ENCODE measurements at regions not wholly inside any gene's neighbourhood (a gene's known extent, or its start where the extent isn't known, plus 50 kb on each side); places are given as distances from the start of the nearest gene placed in this dataset.

DNA sequence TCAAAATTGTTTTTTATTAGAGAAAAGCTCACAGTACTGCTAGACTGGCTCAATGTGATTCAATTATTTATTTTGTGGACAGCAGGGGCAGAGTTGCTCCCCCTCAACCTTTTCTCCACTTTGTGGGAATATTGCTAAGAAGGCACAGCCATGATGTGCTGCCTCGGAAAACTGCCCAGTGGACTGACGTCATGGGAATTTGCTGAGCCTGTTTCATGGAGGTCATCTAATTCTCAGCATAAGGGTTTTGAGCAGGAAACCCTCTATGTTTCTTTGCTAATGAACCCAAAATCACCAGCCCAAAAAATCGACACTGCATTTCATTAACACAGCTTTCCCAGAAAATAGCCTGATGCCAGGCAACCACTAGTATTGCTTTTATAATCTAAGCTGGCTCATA, 228.8 kb upstream of the FAM3C start:
- no peaks in the 10 kb centered on the region for H3K9me3 ChIP-seq
- peaks cover 3% of the 10 kb centered on the region for H3F3A ChIP-seq (replicated peaks; ENCODE audit: insufficient read depth)
- ChIA-PET CTCF (interaction anchor here (2.3 kb wide), 1 partner anchor 9 kb away, joined by 7 read pairs; no protein-coding TSS in a partner anchor), POLR2A (no interaction called here)
- no peak for TF ChIP-seq YY1 (IDR thresholded peaks at IDR 0.05; ENCODE audit: low read depth)
- TF ChIP-seq, protein P1, sequence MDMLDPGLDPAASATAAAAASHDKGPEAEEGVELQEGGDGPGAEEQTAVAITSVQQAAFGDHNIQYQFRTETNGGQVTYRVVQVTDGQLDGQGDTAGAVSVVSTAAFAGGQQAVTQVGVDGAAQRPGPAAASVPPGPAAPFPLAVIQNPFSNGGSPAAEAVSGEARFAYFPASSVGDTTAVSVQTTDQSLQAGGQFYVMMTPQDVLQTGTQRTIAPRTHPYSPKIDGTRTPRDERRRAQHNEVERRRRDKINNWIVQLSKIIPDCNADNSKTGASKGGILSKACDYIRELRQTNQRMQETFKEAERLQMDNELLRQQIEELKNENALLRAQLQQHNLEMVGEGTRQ (IDR thresholded peaks at IDR 0.05; ENCODE audit: borderline replicate concordance, low read depth, low read length): no peak
- no peak for TF ChIP-seq RCOR1 (IDR thresholded peaks at IDR 0.05; ENCODE audit: low read length)
- no peak for TF ChIP-seq MEF2A (IDR thresholded peaks at IDR 0.05; ENCODE audit: borderline replicate concordance, low read depth)
- TF ChIP-seq RFX5 (IDR thresholded peaks at IDR 0.05; ENCODE audit: low read length): no peak
- no peak overlapping the region for H3K9ac ChIP-seq
- H3K9me2 ChIP-seq: no peaks in the 10 kb centered on the region
- no peaks in the 10 kb centered on the region for H4K20me1 ChIP-seq (ENCODE audit: insufficient read depth)
- no peaks in the 10 kb centered on the region for H3K27me3 ChIP-seq (ENCODE audit: insufficient read depth)
- H3K27ac ChIP-seq (ENCODE audit: low read depth in 2 of 2, low read length in 1 of 2): no peak overlapping the region
- H3K79me2 ChIP-seq (ENCODE audit: insufficient read depth): no peaks in the 10 kb centered on the region
- H3K36me3 ChIP-seq (replicated peaks in 1 of 2; ENCODE audit: control insufficient read depth in 1 of 2, insufficient read depth in 2 of 2, low read length in 1 of 2): no peaks in the 10 kb centered on the region
- no peak overlapping the region for H3K4me3 ChIP-seq (ENCODE audit: low read depth in 2 of 2, low read length in 1 of 2)
- H3K4me1 ChIP-seq (ENCODE audit: control insufficient read depth in 1 of 2, insufficient read depth in 2 of 2, low read depth in 1 of 2, low read length in 1 of 2): no peaks in the 10 kb centered on the region
- no peak overlapping the region for H2AFZ ChIP-seq (ENCODE audit: low read depth)
- DNase-seq: no peak
- no peak overlapping the region for H3K4me2 ChIP-seq
- 5% methylated on average over 3 of the region's 3 CpGs for WGBS (ENCODE audit: low lambda C conversion rate)

GRCh38 chr7:121623130-121623872, 227.2 kb upstream of the FAM3C start:
- H3K27me3 ChIP-seq (ENCODE audit: insufficient read depth): no peaks in the 10 kb centered on the region
- no peaks in the 10 kb centered on the region for H3K79me2 ChIP-seq (ENCODE audit: insufficient read depth)
- H3K4me3 ChIP-seq (ENCODE audit: low read depth in 2 of 2, low read length in 1 of 2): no peak overlapping the region
- ChIA-PET CTCF (interaction anchor here (2.3 kb wide), 1 partner anchor 10 kb away, joined by 7 read pairs; no protein-coding TSS in a partner anchor), POLR2A (no interaction called here)
- no peak for DNase-seq
- no peaks in the 10 kb centered on the region for H3K4me1 ChIP-seq (ENCODE audit: control insufficient read depth in 1 of 2, insufficient read depth in 2 of 2, low read depth in 1 of 2, low read length in 1 of 2)
- H2AFZ ChIP-seq (ENCODE audit: low read depth): no peak overlapping the region
- H4K20me1 ChIP-seq (ENCODE audit: insufficient read depth): no peaks in the 10 kb centered on the region
- no peaks in the 10 kb centered on the region for H3K9me2 ChIP-seq
- H3K9ac ChIP-seq: no peak overlapping the region
- WGBS (ENCODE audit: low lambda C conversion rate): 1% methylated on average over 6 of the region's 6 CpGs
- TF ChIP-seq, protein P2, sequence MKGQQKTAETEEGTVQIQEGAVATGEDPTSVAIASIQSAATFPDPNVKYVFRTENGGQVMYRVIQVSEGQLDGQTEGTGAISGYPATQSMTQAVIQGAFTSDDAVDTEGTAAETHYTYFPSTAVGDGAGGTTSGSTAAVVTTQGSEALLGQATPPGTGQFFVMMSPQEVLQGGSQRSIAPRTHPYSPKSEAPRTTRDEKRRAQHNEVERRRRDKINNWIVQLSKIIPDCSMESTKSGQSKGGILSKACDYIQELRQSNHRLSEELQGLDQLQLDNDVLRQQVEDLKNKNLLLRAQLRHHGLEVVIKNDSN (IDR thresholded peaks at IDR 0.05; ENCODE audit: borderline replicate concordance, low read depth): no peak
- no peak for TF ChIP-seq MXI1 (IDR thresholded peaks at IDR 0.05; ENCODE audit: low read depth, low read length)
- TF ChIP-seq SMC3 (IDR thresholded peaks at IDR 0.05; ENCODE audit: low read depth, low read length): no peak
- no peak for TF ChIP-seq EP300 (IDR thresholded peaks at IDR 0.05; ENCODE audit: borderline replicate concordance in 1 of 2, low read depth in 1 of 2, low read length in 1 of 2)
- H3K27ac ChIP-seq (ENCODE audit: low read depth in 2 of 2, low read length in 1 of 2): no peak overlapping the region
- 0 out of 2 replicates have a peak overlapping the region, but pooled peaks have one; percentile 8 for H3K4me2 ChIP-seq
- no peaks in the 10 kb centered on the region for H3K36me3 ChIP-seq (replicated peaks in 1 of 2; ENCODE audit: control insufficient read depth in 1 of 2, insufficient read depth in 2 of 2, low read length in 1 of 2)
- H3K9me3 ChIP-seq: 0 out of 2 replicates have a peak, but pooled peaks cover 8% of the 10 kb centered on the region
- H3F3A ChIP-seq (replicated peaks; ENCODE audit: insufficient read depth): peaks cover 3% of the 10 kb centered on the region

Measured in SK-N-SH (cell line).